DMS114 treated with DMSO at 0.1 percent for 48 hours (cell line): ENCODE measurements at regions not wholly inside any gene's neighbourhood (a gene's known extent, or its start where the extent isn't known, plus 50 kb on each side); places are given as distances from the start of the nearest gene placed in this dataset.
"Not testable (repeated sequence)": the region's sequence is repeated elsewhere in the genome, so short reads cannot be mapped to it uniquely, and the experiment has no call there.

Experiments
- DNase-seq: peaks from one replicate; lab custom pipeline; 2025; ENCODE audit not compliant: unreplicated experiment; lab: John Stamatoyannopoulos, UW

- no peak for DNase-seq
Measured at GRCh38 chr9:32117291-32117690, 267.2 kb upstream of the ACO1 start.

GRCh38 chr9:32128546-32128945 is 255.9 kb upstream of the ACO1 start:
- DNase-seq, result no peak

GRCh38 chr9:32130709-32131108 is 253.7 kb upstream of the ACO1 start:
- DNase-seq, result not testable (repeated sequence)

- no peak for DNase-seq
Measured at GRCh38 chr9:32136700-32137339, 247.6 kb upstream of the ACO1 start.

- DNase-seq, result no peak
Measured at GRCh38 chr9:32142074-32142473, 242.4 kb upstream of the ACO1 start.

- not testable (repeated sequence) for DNase-seq
Measured at GRCh38 chr9:32148553-32148952, 235.9 kb upstream of the ACO1 start.

GRCh38 chr9:32161209-32161608 is 223.2 kb upstream of the ACO1 start:
- no peak for DNase-seq

- DNase-seq, result no peak
Measured at GRCh38 chr9:32161720-32162119, 222.7 kb upstream of the ACO1 start.

GRCh38 chr9:32166316-32166715 is 218.1 kb upstream of the ACO1 start:
- DNase-seq, result not testable (repeated sequence)

GRCh38 chr9:32171339-32171738 is 213.1 kb upstream of the ACO1 start:
- DNase-seq, result no peak

GRCh38 chr9:32172256-32172655 is 212.2 kb upstream of the ACO1 start:
- DNase-seq, result no peak

GRCh38 chr9:32177396-32177795 is 207.0 kb upstream of the ACO1 start:
- DNase-seq, result no peak

GRCh38 chr9:32180597-32180996 is 203.8 kb upstream of the ACO1 start:
- DNase-seq, result no peak

GRCh38 chr9:32200241-32200640 is 184.2 kb upstream of the ACO1 start:
- DNase-seq, result no peak

GRCh38 chr9:32200896-32201295 is 183.5 kb upstream of the ACO1 start:
- DNase-seq, result no peak

GRCh38 chr9:32209164-32209563 is 175.3 kb upstream of the ACO1 start:
- DNase-seq, result not testable (repeated sequence)

- no peak for DNase-seq
Measured at GRCh38 chr9:32218100-32218767, 166.2 kb upstream of the ACO1 start.

- no peak for DNase-seq
Measured at GRCh38 chr9:32220750-32221149, 163.7 kb upstream of the ACO1 start.

- DNase-seq, result no peak
Measured at GRCh38 chr9:32234451-32234850, 150.0 kb upstream of the ACO1 start.

GRCh38 chr9:32247168-32247567 is 137.3 kb upstream of the ACO1 start:
- DNase-seq, result no peak

- DNase-seq, result no peak
Measured at GRCh38 chr9:32248189-32248712, 136.2 kb upstream of the ACO1 start.

- DNase-seq, result peak; percentile 37
Measured at GRCh38 chr9:32251539-32251938, 132.9 kb upstream of the ACO1 start.

- no peak for DNase-seq
Measured at GRCh38 chr9:32253731-32254130, 130.7 kb upstream of the ACO1 start.
